ENCODE measurements at regions not wholly inside any gene's neighbourhood (a gene's known extent, or its start where the extent isn't known, plus 50 kb on each side); places are given as distances from the start of the nearest gene placed in this dataset.

- TF ChIP-seq, protein P1, sequence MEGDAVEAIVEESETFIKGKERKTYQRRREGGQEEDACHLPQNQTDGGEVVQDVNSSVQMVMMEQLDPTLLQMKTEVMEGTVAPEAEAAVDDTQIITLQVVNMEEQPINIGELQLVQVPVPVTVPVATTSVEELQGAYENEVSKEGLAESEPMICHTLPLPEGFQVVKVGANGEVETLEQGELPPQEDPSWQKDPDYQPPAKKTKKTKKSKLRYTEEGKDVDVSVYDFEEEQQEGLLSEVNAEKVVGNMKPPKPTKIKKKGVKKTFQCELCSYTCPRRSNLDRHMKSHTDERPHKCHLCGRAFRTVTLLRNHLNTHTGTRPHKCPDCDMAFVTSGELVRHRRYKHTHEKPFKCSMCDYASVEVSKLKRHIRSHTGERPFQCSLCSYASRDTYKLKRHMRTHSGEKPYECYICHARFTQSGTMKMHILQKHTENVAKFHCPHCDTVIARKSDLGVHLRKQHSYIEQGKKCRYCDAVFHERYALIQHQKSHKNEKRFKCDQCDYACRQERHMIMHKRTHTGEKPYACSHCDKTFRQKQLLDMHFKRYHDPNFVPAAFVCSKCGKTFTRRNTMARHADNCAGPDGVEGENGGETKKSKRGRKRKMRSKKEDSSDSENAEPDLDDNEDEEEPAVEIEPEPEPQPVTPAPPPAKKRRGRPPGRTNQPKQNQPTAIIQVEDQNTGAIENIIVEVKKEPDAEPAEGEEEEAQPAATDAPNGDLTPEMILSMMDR (IDR thresholded peaks at IDR 0.05), result no peak
- no peak for TF ChIP-seq EZH2 (IDR thresholded peaks at IDR 0.05; ENCODE audit: borderline replicate concordance, insufficient read depth, low read depth, low read length, poor library complexity, severe bottlenecking)
These were observed 692.6 kb downstream of the DIAPH3 start for GRCh38 chr13:59471106-59471505.
